T-helper 1 cell (primary cell): ENCODE measurements at regions not wholly inside any gene's neighbourhood (a gene's known extent, or its start where the extent isn't known, plus 50 kb on each side); places are given as distances from the start of the nearest gene placed in this dataset.

Experiments
- DNase-seq, 5 donors: peaks; one replicate each; pipeline ENCODE4 v3.0.0-alpha.2; 2012 to 2020

DNA sequence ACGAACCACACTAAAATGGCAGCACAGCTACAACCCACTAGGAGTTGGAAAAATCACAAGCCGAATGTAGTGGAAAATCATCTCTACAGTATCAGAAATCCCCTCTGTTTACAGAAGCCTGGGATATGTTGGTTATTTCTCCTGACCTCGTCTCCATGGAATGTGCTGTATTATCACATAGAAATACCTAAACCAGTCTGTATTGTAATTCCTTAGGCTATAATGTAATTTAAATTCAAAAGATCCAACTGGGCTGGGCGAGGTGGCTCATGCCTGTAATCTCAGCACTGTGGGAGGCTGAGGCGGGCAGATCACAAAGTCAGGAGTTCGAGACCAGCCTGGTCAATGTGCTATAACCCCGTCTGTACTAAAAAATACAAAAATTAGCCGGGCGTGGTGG lies 244.8 kb upstream of the MPDZ start:
- no peak for DNase-seq

DNA sequence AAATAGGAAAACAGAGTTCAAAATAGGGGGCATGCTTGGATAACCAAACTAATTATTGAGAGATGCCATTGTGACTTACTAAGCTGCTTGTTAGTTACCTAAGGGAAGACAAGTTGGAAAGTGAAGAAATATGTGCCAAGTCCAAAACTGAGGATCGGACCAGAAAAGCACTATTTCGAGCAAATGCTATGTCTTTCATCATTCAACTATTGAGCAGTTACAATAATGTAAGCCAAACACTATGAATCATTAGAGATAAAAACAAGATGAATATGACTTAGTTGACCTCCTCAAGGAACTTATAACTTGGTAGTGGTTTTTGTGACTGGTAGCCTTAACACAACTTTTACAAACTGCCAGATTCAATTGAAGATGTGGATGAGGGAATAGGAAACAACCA lies 240.6 kb upstream of the MPDZ start:
- DNase-seq, result no peak

DNA sequence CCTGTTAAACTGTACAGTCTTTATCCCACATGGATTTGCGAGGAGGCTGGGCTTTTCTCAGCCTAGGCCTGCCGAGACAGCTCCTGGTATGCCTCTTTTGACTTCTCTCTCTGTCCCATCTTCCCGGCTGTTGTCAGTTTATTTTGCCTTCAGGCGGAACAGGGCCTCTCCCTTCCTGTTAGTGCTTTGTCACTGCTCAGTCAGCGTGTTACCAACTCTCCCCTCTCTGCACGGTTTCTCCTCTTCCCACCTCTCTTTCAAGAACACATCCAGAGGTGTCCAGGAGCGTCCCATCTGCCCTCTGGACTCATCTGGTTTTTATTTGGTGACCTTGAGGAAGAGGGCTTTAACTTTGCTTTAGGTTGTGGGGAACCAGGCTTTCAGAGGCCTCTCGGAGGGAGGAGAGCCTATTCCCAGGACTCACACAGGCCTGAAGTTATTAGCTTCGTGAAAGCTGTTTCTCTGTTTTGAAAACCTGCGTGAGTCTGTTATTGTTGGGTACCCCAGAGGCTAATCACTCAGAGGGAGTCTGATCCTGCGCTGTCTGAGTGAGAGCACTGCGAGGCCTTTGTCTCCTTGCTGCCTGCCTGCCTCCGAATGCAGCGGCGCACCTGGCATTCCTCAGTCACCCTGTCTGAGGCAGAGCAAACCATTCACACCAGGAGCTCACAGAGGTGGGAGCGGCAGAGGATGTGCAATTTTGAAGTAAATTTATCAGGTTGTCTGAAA lies 234.4 kb upstream of the MPDZ start:
- no peak for DNase-seq

DNA sequence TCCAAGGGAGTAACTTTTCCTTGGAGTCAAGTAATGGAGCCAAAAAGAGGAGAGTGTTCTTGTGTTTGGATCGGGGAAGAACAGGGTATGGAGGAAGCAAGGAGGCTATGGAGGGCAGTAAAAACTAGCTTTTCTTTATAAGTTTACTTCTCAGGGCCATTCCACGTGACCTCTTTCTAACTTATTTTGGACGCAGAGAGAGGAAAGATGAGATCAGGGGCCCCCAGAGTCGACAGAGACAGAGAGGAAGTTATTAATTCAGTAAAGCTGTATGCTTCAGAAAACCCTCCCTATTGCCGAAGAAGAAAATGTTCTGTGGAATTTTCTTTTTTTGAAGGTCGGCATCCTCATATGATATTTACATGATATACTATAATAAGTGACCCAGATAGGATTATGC lies 233.8 kb upstream of the MPDZ start:
- no peak for DNase-seq

DNA sequence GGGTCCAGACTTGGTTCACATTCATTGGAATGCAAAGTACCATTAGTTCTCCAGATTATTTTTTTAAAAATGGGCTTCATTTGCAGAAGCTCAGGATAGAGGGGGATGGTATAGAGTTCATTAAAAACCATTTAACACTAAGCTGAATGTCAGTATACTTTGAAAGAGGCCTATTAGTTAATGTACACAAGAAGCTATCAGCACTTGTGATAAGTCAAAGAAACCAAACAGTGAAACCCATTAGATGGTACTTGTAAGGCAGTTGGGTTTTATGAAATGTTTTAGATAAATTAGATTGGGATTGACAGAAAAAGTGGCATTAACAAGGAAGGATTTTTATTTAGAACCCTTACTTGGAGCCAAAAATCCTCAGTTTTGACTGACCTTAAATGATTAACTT lies 229.2 kb upstream of the MPDZ start:
- DNase-seq, result no peak

- no peak for DNase-seq
Measured at GRCh38 chr9:13508086-13508485, 228.6 kb upstream of the MPDZ start.

GRCh38 chr9:13505797-13506196 lies 226.3 kb upstream of the MPDZ start:
- DNase-seq, result no peak

DNA sequence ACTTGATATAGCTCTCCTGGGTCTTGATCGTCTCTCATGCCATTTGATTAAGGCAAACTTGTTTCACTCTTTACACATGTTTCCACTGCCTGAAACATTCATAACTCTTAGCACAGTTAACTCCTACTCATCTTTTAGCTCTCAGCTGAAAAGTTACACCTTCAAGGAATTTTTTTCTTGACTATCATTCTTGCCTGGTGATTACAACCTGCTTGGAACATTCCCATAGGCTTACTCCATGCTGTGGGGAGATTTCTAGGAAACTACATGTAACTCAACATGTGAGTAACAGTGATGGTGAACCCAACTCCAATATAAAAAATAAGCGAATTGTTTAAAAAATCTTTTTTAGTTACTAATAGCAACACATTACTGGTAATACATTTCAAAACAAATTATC lies 224.1 kb upstream of the MPDZ start:
- DNase-seq, result no peak

DNA sequence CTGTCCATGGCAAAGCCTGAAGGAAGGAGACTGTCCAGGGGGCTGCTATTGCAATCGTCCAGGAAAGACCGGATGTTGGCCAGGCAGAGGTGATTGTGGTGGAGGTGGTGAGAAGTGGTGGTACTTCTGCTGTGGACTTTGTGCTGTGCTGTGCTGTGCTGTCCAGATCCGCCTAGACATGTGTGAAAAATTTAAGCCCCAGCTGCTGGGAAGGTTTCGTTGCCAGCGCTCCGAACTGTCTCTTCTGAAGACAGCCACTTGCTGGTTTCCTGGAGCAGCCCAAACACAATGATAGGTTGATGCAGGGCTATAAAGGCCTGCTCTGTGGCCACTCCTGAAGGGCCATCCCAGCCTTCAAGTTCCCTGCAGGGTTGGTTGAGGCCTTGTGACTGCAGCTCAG lies 223.0 kb upstream of the MPDZ start:
- no peak for DNase-seq

DNA sequence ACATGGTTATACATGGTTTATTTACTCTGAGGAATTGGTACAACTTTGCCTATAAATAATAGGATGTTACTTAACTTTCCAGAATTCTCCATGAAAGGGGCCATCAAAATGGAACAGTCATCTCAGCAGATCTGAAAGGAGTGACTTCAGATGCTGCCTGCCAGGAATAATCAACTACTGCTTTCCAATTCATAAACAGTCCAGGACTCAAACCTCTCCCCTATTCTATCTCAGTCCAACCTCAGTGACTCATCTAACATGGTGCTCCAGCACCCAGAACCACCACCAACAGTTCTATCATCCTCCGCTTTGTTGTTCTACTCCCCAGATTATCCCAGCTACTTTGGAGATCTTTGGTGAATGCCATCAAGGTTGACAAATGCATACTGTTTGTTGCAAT lies 221.5 kb upstream of the MPDZ start:
- DNase-seq, result no peak

DNA sequence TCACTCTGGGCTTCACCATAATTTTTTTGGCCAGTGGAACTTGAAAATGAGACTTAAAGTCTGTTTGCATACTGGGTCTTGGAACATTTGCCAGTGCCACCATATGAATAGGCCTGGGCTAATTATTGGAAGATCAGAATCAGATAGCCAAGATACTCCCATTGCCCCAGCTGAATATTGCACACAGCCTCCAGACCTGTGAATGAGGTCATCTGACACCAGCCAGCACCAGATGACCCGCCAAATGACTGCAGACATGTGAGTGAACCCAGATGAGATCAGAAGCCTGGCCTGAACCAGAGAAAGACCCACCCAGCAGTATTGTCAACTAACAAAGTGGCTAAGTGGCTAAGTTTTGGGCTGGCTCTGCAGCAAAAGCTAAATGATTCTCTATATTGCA lies 220.5 kb upstream of the MPDZ start:
- DNase-seq, result no peak

- DNase-seq, result no peak
Measured at GRCh38 chr9:13493697-13494096, 214.2 kb upstream of the MPDZ start.

DNA sequence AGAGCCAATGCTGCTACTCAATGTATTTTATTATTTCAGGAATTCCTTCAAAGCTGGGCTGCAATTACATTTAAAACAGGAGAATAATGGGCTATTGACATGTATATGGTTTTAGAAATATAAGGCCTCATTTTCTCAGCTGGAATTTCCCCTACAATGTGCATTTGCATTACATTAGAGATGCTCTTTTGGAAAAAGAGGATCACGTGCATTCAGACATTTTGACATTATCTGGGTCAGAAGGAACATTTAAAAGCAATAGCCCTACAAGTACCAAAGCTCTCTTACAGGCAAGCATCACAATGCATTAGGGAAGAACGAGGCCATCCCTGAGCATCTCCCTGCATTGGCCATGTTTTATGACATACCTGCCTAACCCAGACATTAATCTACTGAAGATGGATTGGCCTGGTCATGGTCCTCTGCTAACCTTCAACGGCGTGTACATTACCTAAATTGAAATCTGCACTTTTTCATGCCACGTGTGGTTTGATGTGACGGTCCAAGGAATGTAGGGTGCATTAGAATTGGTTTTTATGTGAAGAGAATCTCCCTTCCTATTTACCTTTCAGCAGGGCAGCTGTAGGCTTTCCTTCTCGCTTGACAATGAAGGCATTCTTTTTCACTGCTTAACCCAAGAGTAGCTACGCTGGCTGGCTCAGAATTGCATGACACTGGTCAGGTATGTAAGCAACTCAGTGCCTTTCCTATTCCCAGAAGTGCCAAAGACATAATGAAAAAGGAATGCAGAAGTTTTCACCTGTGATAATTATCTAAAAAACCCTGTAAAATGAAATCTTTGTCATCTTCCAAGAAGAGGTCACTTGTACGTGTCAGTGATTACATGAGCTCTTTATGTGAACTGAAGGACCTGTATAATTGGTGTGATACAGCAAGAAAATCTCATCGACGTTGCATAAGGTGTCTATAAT lies 212.3 kb upstream of the MPDZ start:
- no peak for DNase-seq

DNA sequence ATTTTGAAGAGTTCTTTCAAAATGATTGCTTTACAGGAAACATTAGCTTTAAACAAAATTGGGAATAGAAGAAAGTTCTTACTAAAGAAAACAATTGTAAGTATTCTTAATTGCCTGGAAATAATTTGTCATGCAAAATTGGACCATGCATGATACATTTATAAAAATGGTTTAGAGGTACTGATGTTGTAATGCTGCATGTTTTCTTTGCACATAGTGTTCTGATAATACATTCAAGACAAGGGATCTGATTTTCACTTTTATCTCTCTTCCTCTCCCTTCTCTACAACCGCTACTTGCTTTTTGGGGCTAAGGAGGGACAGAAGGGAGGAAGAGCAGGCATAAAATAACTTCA lies 211.6 kb upstream of the MPDZ start:
- DNase-seq, result no peak

GRCh38 chr9:13487936-13488335 lies 208.4 kb upstream of the MPDZ start:
- DNase-seq, result no peak

- DNase-seq, result no peak
Measured at GRCh38 chr9:13487498-13487897, 208.0 kb upstream of the MPDZ start.

- DNase-seq, result no peak
Measured at GRCh38 chr9:13487071-13487470, 207.6 kb upstream of the MPDZ start.

DNA sequence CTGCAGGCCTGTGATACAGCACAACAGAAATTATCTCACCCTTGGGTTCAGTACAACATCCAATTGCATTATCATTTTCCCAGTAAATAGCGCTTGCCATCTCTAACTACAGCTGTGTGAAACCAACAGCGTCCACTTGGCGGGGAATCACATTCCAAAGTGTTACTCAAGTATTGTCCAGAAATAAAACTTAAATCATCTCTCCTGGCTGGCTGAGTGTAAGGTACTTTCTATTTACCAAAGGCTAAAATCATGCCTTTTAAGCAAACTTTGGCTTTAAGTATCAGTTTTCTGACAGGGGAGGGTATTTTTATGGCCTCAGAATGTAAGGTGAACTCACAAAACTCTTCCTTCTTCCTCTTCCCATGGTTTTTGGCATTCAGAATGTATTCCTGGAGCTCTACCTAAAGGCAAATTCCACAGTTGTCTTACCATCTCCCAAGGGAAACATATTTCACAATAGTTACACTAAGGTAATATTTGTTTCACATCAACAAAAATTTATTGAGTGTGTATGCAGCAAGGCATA lies 205.6 kb upstream of the MPDZ start:
- no peak for DNase-seq

DNA sequence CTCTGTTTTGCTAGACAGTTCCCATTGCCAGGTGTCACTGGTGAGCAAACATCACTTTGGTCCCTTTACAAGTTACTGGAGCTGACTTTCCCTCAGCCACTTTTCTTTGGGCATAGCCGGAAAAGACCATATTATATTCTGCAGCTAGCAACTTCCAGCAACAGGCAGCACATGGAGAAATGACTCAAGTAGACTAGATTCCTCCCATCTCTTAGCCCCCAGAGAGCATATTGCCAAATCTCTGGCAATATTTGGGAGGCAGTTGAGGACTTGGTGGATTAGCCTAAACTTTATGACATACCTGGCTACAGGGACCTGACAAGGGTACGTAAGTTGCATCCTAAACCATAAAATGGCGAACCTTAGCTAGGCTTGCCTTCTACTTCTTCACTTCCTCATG lies 204.7 kb upstream of the MPDZ start:
- DNase-seq, result no peak

DNA sequence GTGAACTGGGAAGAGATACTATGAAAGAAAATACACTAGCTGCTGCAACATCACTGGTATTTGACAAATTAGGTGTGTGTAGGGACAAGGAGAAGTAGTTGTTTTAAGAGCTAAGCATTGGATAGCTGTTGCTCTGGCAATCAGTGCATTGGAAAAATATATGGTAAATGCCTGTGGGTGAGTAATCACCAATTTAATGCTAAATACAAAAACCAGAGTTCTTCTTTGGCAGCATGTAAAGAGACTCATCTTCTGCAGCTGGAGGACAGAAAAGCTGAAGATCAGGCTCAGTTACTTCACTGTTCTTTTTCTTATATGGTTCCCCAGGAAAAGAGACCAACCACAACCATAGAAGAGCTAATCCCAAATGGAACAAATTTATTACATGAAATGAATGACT lies 201.8 kb upstream of the MPDZ start:
- no peak for DNase-seq

GRCh38 chr9:13480693-13481092 lies 201.2 kb upstream of the MPDZ start:
- no peak for DNase-seq

DNA sequence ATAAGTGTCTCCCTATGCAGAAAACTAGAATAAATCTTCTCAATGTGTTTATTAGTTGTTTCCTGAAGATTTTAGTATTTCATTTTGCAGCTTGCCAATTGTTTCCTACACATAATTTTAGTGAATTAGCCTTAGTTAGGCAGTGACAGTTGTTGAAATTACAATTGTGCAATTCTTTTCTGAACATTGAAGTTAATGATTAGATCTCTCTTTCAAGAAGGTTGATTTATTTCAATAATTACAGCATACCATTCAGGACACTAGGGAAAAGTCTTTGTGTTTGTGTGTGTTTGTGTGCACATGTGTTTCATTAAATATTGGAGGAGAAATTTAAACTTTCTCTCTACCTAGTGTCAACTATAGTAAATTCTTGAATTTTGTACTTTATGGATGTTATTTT lies 199.6 kb upstream of the MPDZ start:
- DNase-seq, result no peak

GRCh38 chr9:13478639-13479038 lies 199.1 kb upstream of the MPDZ start:
- no peak for DNase-seq

GRCh38 chr9:13478160-13478559 lies 198.7 kb upstream of the MPDZ start:
- no peak for DNase-seq
